ENCODE measurements at regions not wholly inside any gene's neighbourhood (a gene's known extent, or its start where the extent isn't known, plus 50 kb on each side); places are given as distances from the start of the nearest gene placed in this dataset.

DNA sequence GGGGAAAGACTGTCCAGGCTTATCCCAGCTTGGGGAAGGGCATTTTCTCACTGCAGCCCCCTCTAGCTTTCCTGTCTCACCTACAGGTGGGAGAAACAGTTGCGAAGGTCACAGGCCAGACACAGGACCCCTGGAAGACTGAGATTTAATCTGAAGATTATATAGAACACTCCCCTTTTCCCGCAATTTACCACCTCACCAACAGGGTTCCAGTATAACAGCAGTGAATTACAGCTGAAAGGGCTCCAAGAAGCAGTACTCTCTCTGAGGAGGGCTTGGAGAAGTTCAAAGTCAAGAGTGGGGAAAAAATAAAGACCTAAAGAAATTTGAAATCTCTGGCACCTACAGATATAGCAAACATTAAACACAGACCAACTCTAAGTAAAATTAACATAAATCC is 111.9 kb downstream of the ANKRD60 start:
- intact Hi-C loops (cut with DNase I; ENCODE audit: low total_unique reads) = no loop called here
- H3K36me3 ChIP-seq = no peaks in the 10 kb centered on the region
- H3K27me3 ChIP-seq (replicated peaks in 1 of 7) = peaks cover 0 to 35% (median 0%) of the 10 kb centered on the region in 7 donors
- no peaks in the 10 kb centered on the region for H3K4me1 ChIP-seq
- no peak for TF ChIP-seq POLR2AphosphoS5 (IDR thresholded peaks at IDR 0.05)
- TF ChIP-seq, protein P1, sequence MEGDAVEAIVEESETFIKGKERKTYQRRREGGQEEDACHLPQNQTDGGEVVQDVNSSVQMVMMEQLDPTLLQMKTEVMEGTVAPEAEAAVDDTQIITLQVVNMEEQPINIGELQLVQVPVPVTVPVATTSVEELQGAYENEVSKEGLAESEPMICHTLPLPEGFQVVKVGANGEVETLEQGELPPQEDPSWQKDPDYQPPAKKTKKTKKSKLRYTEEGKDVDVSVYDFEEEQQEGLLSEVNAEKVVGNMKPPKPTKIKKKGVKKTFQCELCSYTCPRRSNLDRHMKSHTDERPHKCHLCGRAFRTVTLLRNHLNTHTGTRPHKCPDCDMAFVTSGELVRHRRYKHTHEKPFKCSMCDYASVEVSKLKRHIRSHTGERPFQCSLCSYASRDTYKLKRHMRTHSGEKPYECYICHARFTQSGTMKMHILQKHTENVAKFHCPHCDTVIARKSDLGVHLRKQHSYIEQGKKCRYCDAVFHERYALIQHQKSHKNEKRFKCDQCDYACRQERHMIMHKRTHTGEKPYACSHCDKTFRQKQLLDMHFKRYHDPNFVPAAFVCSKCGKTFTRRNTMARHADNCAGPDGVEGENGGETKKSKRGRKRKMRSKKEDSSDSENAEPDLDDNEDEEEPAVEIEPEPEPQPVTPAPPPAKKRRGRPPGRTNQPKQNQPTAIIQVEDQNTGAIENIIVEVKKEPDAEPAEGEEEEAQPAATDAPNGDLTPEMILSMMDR (IDR thresholded peaks at IDR 0.05 in 8 of 11, conservative IDR thresholded peaks at IDR 0.05 in 3 of 11) = no peak
- no peak for TF ChIP-seq POLR2A (IDR thresholded peaks at IDR 0.05)
- no peak overlapping the region for H3K4me3 ChIP-seq
- H3K9me3 ChIP-seq = peaks cover 0 to 24% (median 7%) of the 10 kb centered on the region in 8 donors
- WGBS, 5 donors = 77 to 96% (median 89%) methylated on average over 2 of the region's 2 CpGs
- H3K27ac ChIP-seq = no peak overlapping the region
- no peak for DNase-seq

DNA sequence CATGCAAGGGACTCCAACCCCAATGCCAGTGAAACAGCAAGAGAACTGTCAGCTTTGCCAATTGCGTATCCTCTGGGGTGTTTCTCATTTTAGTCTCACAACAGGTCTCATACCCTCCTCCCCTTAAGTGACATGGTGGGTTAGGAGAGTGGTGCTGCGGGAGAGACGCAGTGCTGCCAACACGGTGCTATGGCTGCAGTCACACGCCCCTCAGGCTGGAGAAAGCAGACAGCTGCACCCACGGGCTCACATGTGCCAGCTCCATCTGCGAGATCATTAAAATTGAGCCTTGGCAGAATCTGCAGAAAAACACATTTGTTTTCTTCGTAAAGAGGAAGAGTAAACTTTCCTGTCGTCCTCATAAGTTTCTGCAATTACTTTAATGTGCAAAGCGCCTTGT is 114.7 kb downstream of the ANKRD60 start:
- intact Hi-C loops (cut with DNase I; ENCODE audit: low total_unique reads) = no loop called here
- H3K27ac ChIP-seq = no peak overlapping the region
- H3K36me3 ChIP-seq = no peaks in the 10 kb centered on the region
- 56 to 63% (median 60%) methylated on average over 10 of the region's 10 CpGs for WGBS, 5 donors
- peaks cover 0 to 41% (median 0%) of the 10 kb centered on the region in 7 donors for H3K27me3 ChIP-seq (replicated peaks in 1 of 7)
- TF ChIP-seq POLR2A (IDR thresholded peaks at IDR 0.05) = no peak
- no peak for TF ChIP-seq POLR2AphosphoS5 (IDR thresholded peaks at IDR 0.05)
- TF ChIP-seq, protein P1 (IDR thresholded peaks at IDR 0.05 in 8 of 11, conservative IDR thresholded peaks at IDR 0.05 in 3 of 11) = no peak
- peaks cover 0 to 23% (median 4%) of the 10 kb centered on the region in 8 donors for H3K9me3 ChIP-seq
- H3K4me3 ChIP-seq = no peak overlapping the region
- DNase-seq = no peak
- no peaks in the 10 kb centered on the region for H3K4me1 ChIP-seq

DNA sequence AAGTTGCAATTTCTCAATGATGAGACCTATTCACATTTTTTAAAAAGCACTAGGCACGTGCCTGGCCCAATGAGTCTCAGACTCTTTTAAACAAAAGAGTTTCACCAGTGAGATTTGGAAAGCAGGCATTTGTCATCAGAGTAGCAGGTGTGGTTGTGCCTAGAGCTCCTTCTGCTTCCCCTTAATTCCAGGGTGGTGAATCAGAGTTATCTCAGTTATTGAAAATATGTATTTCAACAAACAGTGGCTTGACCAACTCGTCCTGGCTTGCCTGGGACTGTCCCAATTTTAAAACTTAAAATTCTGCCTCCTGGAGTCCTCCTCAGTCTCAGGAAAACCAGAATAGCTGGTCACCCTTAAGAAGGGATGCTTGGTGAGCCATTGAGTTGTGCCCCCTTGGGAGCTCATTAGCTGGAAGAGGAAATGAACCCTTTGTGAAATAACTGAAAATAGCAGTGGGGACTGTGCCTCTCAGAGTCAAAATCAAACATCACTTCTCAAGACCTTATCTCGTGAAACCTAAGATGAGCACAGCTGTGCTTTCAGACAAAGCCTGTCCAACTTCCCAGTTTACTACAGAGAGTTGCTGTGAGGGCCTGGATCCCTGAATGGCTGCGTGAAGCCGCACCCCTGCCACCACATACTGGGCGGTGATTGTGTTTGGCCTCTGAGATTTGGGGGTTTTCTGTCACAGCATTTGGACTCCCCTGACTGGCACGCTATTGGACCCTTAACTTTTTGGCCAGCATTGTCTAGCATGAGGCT is 116.3 kb downstream of the ANKRD60 start:
- peaks cover 0 to 14% (median 4%) of the 10 kb centered on the region in 8 donors for H3K9me3 ChIP-seq
- H3K27me3 ChIP-seq (replicated peaks in 1 of 7) = peaks cover 0 to 41% (median 0%) of the 10 kb centered on the region in 7 donors
- WGBS, 5 donors = 68 to 75% (median 73%) methylated on average over 7 of the region's 7 CpGs
- H3K27ac ChIP-seq = no peak overlapping the region
- no peak overlapping the region for H3K4me3 ChIP-seq
- no peaks in the 10 kb centered on the region for H3K36me3 ChIP-seq
- H3K4me1 ChIP-seq = no peaks in the 10 kb centered on the region
- intact Hi-C loops (cut with DNase I; ENCODE audit: low total_unique reads) = no loop called here
- TF ChIP-seq POLR2A (IDR thresholded peaks at IDR 0.05) = no peak
- DNase-seq = no peak

DNA sequence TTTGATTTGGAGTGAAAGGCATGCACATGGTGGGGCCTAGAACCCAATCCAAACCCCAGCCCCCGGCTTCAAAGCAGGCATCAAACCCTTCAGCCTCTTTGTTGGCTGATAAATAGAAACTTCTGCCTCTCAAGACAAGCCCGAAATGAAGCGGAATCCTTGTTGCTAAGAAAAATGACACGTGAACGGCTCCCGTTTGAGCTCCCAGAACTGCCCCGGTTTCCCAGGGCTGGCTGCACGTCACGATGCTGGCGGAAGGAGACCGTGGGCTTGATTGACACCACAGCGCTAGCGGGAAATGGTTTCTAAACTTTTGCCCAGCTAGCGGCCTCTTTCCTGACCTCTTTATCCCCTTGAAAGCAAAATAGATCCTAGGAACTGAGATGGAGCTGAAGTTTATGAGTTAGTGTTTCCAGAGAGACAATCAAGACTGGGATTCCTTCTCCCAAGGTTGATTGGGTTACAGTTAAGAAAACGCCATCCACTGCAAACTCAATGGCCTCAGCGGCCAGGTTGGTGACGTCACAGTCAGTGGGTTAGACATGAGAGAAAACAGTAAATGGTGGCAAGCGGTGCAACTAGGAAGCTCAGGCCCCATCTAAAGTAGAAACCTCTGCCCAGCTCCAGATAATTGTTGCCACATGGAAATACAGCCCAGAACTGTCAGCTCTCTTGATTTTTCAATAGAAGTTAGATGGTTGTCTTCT is 117.0 kb downstream of the ANKRD60 start:
- Histone ChIP-seq H3K4me1 (no peaks in the 10 kb centered on the region), H3K9me3 (peaks cover 0 to 13% (median 4%) of the 10 kb centered on the region in 8 donors), H3K4me3 (no peak overlapping the region), H3K27me3 (replicated peaks in 1 of 7) (peaks cover 0 to 39% (median 0%) of the 10 kb centered on the region in 7 donors), H3K36me3 (no peaks in the 10 kb centered on the region), H3K27ac (no peak overlapping the region)
- 87 to 91% (median 87%) methylated on average over 18 of the region's 18 CpGs for WGBS, 5 donors
- TF ChIP-seq, protein P1 (IDR thresholded peaks at IDR 0.05 in 8 of 11, conservative IDR thresholded peaks at IDR 0.05 in 3 of 11) = no peak
- TF ChIP-seq POLR2AphosphoS5 (IDR thresholded peaks at IDR 0.05) (no peak), POLR2A (IDR thresholded peaks at IDR 0.05) (no peak)
- no peak for DNase-seq
- intact Hi-C loops (cut with DNase I; ENCODE audit: low total_unique reads) = no loop called here
